ENCODE measurements at regions not wholly inside any gene's neighbourhood (a gene's known extent, or its start where the extent isn't known, plus 50 kb on each side); places are given as distances from the start of the nearest gene placed in this dataset.
"Not testable (repeated sequence)": the region's sequence is repeated elsewhere in the genome, so short reads cannot be mapped to it uniquely, and the experiment has no call there.

DNA sequence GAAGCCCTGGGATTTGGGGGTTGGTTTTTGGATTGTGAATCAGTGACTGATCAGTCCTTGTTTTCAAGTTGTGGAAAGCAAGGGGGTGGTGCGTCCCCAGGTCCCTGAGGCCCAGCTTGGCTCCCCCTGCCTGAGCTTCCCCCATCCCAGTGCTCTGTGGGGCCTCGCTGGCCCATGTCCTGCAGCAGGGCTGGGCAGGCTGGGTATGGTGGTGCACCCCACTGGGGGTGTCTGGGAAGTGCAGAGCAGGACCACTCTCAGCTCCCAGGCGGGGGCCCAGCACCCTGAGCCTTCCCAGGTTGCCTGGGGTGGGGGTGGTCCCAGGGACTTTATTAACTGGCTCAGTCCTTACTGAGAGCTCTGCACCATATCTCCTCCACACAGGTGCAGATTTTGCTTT is 483.3 kb downstream of the TUBA3C start:
- TF ChIP-seq SUZ12 (IDR thresholded peaks at IDR 0.05; ENCODE audit: extremely low read depth, insufficient read depth, insufficient read length); YY1 (IDR thresholded peaks at IDR 0.05; ENCODE audit: insufficient read depth, insufficient read length): not testable (repeated sequence)
